Activated naive CD4-positive, alpha-beta T cell (primary cell): ENCODE measurements at regions not wholly inside any gene's neighbourhood (a gene's known extent, or its start where the extent isn't known, plus 50 kb on each side); places are given as distances from the start of the nearest gene placed in this dataset.
"Not testable (repeated sequence)": the region's sequence is repeated elsewhere in the genome, so short reads cannot be mapped to it uniquely, and the experiment has no call there.

Source experiments
- DNase-seq, 4 experiments: peaks; one replicate each; lab custom pipeline; 2025; lab: John Stamatoyannopoulos, UW

DNA sequence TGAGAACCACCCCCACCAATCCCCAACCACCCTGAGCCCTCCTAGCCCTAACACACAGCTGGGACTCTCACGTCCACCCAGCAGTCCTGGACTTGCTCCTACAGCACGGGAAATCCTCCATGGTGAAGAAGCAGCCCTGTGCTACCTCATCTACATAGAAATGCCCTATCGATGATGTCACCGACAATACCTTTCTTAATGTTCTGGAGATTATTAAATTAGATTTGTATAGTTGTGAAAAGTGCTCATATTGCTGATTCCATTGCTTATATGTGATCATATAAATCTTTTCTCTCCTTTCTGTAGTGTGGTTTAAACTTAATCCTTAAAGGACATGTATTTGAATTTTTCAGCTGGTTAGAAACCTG lies 97.1 kb downstream of the PPIAL4G start:
- not testable (repeated sequence) for DNase-seq

GRCh38 chr1:148385371-148386030 lies 97.6 kb downstream of the PPIAL4G start:
- no peak for DNase-seq

GRCh38 chr1:148383966-148384365 lies 99.1 kb downstream of the PPIAL4G start:
- DNase-seq: no peak

DNA sequence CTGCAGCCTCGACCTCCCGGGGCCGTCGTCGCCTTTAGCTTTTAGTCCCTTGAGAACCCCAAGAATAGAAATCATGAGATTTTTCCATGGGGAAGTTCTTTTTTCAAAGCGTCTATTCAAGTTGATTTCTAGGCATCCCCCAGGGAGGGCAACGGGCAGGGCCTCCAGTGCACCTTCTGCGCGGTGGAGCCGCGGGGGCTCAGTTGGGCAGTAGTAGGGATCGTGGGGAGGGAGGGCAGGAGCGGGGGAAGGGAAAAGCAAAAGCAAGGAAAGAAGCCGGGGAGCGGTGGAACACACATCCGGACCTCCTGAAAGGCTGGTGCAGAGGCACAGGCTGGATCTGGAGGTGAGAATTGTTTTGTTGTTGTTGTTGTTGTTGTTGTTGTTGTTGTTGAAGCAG lies 103.4 kb downstream of the PPIAL4G start:
- DNase-seq: no peak

DNA sequence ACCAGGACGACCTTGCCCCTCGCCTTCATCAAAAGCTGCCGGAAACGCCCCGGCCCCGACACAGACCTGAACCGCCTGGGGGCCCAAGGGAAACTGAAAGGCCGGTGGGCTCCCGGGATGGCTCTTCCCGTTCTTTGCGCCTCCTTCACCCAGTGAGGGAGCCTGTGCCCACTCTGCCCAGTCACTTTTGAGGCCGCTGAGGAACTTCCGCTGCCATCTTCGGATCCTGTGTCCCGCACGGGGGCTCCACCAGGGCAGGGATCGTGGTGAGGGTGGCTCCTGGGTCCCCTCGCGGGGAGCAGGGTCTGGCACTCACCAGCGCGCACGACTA lies 104.0 kb downstream of the PPIAL4G start:
- DNase-seq: no peak

DNA sequence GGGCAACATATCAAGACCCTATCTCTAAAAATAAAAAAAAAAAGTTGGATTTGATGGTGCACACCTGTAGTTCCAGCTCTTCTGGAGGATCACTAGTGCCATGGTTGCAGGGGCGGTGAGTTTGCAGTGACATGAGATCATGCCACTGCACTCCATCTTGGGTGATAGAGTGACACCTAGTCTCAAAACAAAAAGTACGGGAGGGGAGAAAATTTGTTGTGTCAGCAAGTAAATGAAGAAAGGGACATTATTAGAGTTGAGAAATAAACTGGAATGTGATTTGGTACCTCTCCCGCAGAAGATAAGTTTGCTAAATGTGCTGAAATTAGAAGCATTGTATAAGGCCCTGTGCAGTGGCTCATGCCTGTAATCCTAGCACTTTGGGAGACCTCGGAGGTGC lies 105.1 kb downstream of the PPIAL4G start:
- DNase-seq: not testable (repeated sequence)

DNA sequence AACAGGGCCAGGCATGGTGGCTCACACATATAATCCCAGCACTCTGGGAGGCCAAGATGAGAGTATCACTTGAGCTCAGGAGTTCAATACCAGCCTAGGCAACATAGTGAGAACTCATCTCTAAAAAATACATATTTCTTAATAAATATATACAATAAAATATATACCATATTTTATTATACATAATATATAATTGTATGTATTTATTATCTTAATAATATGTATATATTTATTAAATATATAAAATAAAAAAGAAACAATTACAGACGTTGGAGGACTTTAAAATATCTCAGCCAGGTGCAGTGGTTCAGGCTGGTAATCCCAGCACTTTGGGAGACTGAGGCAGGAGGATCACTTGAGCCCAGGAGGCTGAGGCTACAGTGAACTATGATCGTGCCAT lies 106.1 kb downstream of the PPIAL4G start:
- not testable (repeated sequence) for DNase-seq

DNA sequence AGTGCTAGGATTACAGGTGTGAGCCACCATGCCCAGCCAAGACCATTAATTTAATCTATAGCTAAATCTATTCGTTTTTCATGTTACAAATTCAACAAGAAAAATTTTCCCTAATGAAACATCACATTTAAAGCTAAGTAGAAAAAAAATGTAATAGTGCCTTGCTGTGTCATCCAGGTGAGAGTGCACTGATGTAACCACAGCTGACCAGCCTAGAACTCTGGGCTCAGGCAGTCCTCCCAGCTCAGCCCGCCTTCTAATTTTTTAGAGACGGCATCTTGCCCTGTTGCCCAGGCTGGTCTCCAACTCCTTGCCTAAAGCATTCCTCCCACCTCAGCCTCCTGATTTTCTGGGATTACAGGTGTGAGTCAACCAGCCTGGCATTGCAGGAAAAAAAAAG lies 109.0 kb downstream of the PPIAL4G start:
- no peak for DNase-seq

DNA sequence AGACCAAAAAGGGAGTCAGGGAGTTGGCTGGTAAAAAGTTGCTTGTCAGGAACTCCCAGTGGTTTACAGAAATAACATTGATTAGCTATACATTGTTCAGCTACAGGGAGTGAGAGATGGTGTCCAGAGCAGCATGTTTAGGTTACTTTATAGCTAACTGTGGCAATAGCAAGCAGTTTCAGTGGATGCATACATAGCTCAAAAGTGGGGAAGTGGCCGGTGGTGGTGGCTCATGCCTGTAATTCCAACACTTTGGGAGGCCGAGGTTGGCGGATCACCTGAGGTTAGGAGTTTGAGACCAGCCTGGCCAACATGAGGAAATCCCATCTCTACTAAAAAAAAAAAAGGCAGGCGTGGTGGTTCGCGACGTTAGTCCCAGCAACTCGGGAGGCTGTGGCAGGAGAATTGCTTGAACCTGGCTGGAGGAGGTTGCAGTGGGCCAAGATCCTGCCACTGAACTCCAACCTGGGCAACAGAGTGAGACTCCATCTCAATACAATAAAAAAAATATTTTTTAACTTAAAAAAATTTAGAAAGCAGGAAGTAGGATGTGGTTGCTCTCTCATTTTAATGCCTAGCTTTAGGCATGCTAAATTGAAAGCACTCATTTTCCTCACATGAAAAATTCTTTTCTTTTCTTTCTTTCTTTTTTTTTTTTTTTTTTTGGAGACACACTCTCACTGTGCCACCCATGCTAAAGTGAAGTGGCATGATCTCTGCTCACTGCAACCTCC lies 109.7 kb downstream of the PPIAL4G start:
- no peak for DNase-seq

- no peak for DNase-seq
Observed at GRCh38 chr1:148372731-148373130, 110.4 kb downstream of the PPIAL4G start.

GRCh38 chr1:148372051-148372726 lies 110.9 kb downstream of the PPIAL4G start:
- DNase-seq: not testable (repeated sequence)

DNA sequence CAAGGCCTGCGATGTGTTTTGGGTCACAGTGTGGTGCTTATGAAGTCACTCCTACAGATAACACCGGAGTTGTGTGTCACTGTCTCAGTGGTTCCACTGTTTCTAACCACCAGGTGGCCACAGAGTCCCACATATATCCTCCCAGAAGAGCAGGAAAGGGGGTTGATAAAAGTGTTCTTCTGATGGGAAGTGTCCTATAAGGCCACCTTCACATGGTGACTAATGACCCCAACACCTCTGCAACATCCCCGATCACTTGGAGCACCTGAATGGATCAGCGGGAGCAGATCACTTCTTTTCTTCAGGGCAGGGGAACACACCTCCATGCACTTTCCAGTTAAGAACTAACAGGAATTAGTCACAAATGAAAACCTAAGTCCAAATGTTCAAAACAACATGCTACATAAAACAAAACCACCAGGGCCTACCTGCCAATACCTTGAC lies 111.5 kb downstream of the PPIAL4G start:
- DNase-seq: peak in 3 of 4 experiments; percentile 28 to 49 (median 45)

- not testable (repeated sequence) for DNase-seq
Observed at GRCh38 chr1:148370661-148371060, 112.4 kb downstream of the PPIAL4G start.

GRCh38 chr1:148367596-148367995 lies 115.5 kb downstream of the PPIAL4G start:
- DNase-seq: no peak

GRCh38 chr1:148366136-148366753 lies 116.9 kb downstream of the PPIAL4G start:
- DNase-seq: not testable (repeated sequence)

GRCh38 chr1:148365151-148365550 lies 118.0 kb downstream of the PPIAL4G start:
- DNase-seq: not testable (repeated sequence)

- not testable (repeated sequence) for DNase-seq
Observed at GRCh38 chr1:148363979-148364378, 119.1 kb downstream of the PPIAL4G start.

GRCh38 chr1:148363439-148363810 lies 119.7 kb downstream of the PPIAL4G start:
- no peak for DNase-seq

GRCh38 chr1:148362626-148363438 lies 120.3 kb downstream of the PPIAL4G start:
- DNase-seq: no peak

DNA sequence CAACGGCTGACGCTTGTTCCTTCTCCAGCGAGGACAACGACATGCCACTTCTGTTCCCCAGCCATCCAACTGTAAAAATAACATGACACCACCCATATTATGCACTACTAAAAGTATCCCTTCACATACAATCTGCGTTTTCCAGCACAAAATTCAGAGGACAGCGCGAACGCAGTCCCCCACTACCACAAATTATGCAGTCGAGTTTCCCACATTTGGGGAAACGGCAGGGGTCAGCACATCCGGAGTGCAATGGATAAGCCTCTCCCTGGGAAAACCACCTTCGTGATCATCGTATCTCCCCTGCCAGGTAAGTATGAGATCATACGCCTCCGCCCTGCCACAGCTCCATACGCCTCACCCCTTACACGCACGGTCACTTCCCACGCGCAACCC lies 120.9 kb downstream of the PPIAL4G start:
- DNase-seq: no peak

DNA sequence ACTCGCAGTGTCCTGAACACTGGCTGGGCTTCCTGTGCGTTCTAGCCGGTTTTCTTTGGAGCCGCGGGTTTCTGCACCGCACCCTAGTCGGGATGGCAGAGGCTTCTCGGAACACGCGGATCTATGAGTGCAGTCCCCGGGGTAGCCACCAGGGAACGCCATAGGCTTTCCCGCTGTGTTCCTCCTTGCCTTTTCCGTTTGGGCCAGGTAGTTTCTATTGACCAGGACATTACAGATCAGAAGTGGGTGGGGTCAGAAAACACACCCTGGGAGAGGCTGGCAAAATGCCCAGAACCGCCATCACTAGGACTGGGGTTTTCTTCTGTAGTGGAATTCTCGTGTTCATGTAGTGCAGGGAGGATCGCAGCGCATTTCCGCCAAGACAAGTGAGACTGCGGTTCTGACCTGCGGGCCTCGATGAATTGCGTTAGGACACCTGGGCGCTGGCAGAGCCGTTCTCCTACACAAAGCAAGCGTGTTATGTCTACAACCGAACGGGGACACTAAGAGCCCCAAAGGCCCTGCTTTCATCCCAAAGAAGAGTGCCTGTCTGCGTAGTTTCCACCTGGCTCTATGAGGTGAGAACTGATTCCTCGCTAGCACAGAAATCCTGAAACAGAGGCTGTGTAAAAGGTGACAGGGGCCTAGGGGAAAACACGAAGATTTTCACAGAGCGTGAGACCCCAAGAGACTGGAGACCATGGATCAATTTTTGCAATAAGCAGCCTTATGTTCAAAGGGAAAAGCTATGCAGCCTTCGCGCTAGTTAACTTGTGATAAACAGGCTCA lies 121.5 kb downstream of the PPIAL4G start:
- DNase-seq: peak in 1 of 4 experiments; percentile 16
